Choroid plexus epithelial cell (primary cell): ENCODE measurements at regions not wholly inside any gene's neighbourhood (a gene's known extent, or its start where the extent isn't known, plus 50 kb on each side); places are given as distances from the start of the nearest gene placed in this dataset.

ENCODE experiments used
- DNase-seq: peaks from one replicate; pipeline ENCODE4 v3.0.0-alpha.2; 2010; ENCODE audit warnings: low read depth
- H3K4me3 ChIP-seq: 2 replicates; pipeline ENCODE4 v1.5.1; 2011; ENCODE audit warnings: low read depth, mild to moderate bottlenecking, control low read depth, low read length, moderate library complexity
- TF ChIP-seq, protein P1 (sequence below): conservative IDR thresholded peaks from 2 replicates; pipeline ENCODE4 v1.5.1; 2011; ENCODE audit warnings: low read depth, mild to moderate bottlenecking, control low read depth, inconsistent platforms, low read length, moderate library complexity

- TF ChIP-seq, protein P1, sequence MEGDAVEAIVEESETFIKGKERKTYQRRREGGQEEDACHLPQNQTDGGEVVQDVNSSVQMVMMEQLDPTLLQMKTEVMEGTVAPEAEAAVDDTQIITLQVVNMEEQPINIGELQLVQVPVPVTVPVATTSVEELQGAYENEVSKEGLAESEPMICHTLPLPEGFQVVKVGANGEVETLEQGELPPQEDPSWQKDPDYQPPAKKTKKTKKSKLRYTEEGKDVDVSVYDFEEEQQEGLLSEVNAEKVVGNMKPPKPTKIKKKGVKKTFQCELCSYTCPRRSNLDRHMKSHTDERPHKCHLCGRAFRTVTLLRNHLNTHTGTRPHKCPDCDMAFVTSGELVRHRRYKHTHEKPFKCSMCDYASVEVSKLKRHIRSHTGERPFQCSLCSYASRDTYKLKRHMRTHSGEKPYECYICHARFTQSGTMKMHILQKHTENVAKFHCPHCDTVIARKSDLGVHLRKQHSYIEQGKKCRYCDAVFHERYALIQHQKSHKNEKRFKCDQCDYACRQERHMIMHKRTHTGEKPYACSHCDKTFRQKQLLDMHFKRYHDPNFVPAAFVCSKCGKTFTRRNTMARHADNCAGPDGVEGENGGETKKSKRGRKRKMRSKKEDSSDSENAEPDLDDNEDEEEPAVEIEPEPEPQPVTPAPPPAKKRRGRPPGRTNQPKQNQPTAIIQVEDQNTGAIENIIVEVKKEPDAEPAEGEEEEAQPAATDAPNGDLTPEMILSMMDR = no peak
- H3K4me3 ChIP-seq = no peak overlapping the region
- peak; percentile 47 for DNase-seq
Measured at GRCh38 chr15:69862540-69862939, 235.2 kb downstream of the TLE3 start.

- DNase-seq = no peak
- TF ChIP-seq, protein P1 = no peak
- no peak overlapping the region for H3K4me3 ChIP-seq
Measured at GRCh38 chr15:69863446-69863845, 234.3 kb downstream of the TLE3 start.

DNA sequence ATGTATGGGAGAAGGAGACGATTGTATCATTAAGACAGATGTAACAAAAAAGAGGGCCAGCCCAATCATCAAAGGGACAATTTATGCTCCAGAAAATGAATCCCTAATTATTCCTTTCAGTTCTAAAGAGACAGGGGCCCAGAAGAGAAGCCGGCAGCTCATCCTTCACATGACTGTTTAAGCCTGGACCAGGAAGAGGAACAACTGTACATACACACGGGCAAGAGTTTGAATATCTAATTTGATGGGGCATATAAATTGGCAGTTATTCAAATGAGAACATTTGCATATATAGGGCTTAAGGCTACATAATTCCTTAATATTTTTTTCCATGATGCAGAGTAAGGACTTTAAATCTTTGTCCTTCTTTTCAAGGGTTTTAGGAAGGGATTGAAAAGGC lies 232.3 kb downstream of the TLE3 start:
- DNase-seq = no peak
- TF ChIP-seq, protein P1 = no peak
- no peak overlapping the region for H3K4me3 ChIP-seq

GRCh38 chr15:69868756-69869155 lies 229.0 kb downstream of the TLE3 start:
- DNase-seq = no peak

DNA sequence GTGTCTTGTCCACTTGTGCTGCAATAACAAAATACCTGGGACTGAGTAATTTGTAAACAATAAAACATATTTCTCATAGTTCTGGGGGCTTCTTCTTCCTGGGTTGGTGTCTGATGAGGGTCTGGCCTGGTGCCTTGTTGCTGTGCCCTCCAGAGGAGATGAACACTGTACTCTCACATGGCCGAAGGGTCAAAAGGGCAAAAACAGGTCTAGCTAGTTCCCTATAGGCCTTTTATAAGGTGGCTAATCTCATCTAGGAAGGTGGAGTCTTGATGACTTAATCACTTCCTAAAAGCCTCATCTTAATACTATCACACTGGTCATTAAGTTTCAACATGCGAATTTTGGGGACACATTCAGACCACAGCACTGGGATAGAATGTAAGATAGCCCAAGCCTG lies 228.4 kb downstream of the TLE3 start:
- no peak overlapping the region for H3K4me3 ChIP-seq
- TF ChIP-seq, protein P1 = no peak
- no peak for DNase-seq

More at GRCh38 chr15:69868756-69869155, 229.0 kb downstream of the TLE3 start:
- TF ChIP-seq, protein P1 = no peak
- no peak overlapping the region for H3K4me3 ChIP-seq

- no peak overlapping the region for H3K4me3 ChIP-seq
- TF ChIP-seq, protein P1 = no peak
- DNase-seq = no peak
Measured at GRCh38 chr15:69869881-69870505, 227.7 kb downstream of the TLE3 start.

DNA sequence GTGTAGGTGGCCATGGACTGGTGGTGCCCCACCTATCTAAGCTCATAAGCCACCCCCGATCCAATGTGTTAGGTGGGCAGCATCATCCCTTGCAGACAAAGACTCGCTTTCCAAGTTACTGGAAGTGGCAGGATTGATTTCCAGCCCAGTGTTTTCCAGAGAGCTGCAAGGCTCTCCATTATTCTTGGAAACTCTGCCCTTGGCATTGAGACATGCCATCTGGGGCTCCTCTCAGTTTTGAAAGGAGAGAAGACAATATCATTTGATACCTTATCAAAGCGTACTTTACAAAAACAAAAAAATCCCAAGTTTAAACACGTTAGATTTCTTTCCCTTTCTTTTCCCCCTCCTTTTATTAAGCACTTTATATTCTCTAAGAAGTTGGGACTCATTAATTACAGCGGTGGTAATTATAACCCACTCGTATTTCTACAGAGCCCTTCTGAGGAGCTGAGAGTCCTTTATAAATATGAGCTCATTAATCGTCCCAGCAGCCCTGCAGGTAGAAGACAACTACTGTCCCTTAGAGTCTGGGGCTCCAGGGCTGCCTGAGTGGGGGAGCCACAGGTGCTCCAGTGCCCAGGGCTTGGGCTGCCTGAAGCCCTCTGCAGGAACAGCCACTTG lies 226.1 kb downstream of the TLE3 start:
- TF ChIP-seq, protein P1 = no peak
- no peak overlapping the region for H3K4me3 ChIP-seq
- DNase-seq = no peak
